Panc1 (cell line): ENCODE measurements at regions not wholly inside any gene's neighbourhood (a gene's known extent, or its start where the extent isn't known, plus 50 kb on each side); places are given as distances from the start of the nearest gene placed in this dataset.

Source experiments
- POLR2AphosphoS5 ChIP-seq: IDR thresholded peaks from 2 replicates; pipeline ENCODE4 v1.6.1; 2012; ENCODE audit warnings: mild to moderate bottlenecking, low read depth, low read length, moderate library complexity
- SIN3A ChIP-seq: IDR thresholded peaks from 2 replicates; pipeline ENCODE4 v1.6.1; 2012; ENCODE audit warnings: low read depth, mild to moderate bottlenecking, low read length, moderate library complexity, borderline replicate concordance; ENCODE audit not compliant: insufficient read depth
- TF ChIP-seq, protein P1 (sequence below), 2 experiments: IDR thresholded peaks; 2 replicates each; pipeline ENCODE4 v1.6.1; 2011 to 2012; ENCODE audit warnings: low read depth in 2 of 2, control low read depth in 1 of 2, low read length in 1 of 2, mild to moderate bottlenecking in 1 of 2, moderate library complexity in 1 of 2; ENCODE audit not compliant: insufficient read depth in 1 of 2
- TF ChIP-seq, protein P2 (sequence below): fragments of 450-650 bp; IDR thresholded peaks from 2 replicates; pipeline ENCODE4 v1.5.1; 2017; ENCODE audit warnings: mild to moderate bottlenecking

DNA sequence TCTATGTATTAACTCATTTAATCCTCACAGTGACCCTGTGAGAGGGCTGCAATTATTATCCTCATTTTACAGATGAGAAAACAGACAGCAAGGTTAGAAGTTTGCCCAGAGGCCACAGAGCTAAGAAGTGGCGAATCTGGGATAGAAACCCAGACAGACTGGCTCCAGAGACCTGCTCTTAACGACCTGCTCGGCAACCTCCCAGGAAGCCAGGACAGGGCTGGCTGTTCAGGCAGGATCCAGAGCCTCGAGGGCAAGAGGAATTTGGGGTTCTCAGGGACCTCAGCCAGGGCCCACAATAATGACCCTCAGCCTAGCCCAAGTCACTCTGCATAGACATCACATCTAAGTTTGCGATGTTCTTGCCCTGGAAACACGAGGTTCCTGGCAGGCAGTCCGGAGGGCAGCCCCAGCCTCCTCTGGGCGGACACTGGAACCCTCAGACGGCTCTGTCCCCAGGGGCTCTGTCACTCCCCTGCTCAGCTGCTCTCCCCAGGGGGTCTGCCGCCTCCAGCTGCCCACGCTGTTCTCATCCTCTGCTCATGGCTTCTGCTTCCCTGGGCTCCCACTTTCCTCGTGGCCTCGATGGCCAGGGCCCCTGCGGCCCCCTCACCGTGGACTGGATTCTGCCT lies 138.5 kb upstream of the ERCC6L2 start:
- TF ChIP-seq, protein P1, sequence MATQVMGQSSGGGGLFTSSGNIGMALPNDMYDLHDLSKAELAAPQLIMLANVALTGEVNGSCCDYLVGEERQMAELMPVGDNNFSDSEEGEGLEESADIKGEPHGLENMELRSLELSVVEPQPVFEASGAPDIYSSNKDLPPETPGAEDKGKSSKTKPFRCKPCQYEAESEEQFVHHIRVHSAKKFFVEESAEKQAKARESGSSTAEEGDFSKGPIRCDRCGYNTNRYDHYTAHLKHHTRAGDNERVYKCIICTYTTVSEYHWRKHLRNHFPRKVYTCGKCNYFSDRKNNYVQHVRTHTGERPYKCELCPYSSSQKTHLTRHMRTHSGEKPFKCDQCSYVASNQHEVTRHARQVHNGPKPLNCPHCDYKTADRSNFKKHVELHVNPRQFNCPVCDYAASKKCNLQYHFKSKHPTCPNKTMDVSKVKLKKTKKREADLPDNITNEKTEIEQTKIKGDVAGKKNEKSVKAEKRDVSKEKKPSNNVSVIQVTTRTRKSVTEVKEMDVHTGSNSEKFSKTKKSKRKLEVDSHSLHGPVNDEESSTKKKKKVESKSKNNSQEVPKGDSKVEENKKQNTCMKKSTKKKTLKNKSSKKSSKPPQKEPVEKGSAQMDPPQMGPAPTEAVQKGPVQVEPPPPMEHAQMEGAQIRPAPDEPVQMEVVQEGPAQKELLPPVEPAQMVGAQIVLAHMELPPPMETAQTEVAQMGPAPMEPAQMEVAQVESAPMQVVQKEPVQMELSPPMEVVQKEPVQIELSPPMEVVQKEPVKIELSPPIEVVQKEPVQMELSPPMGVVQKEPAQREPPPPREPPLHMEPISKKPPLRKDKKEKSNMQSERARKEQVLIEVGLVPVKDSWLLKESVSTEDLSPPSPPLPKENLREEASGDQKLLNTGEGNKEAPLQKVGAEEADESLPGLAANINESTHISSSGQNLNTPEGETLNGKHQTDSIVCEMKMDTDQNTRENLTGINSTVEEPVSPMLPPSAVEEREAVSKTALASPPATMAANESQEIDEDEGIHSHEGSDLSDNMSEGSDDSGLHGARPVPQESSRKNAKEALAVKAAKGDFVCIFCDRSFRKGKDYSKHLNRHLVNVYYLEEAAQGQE (IDR thresholded peaks at IDR 0.05; ENCODE audit: insufficient read depth in 1 of 2, low read depth in 2 of 2, low read length in 1 of 2), result no peak
- TF ChIP-seq SIN3A (no peak), POLR2AphosphoS5 (no peak)
- TF ChIP-seq, protein P2, sequence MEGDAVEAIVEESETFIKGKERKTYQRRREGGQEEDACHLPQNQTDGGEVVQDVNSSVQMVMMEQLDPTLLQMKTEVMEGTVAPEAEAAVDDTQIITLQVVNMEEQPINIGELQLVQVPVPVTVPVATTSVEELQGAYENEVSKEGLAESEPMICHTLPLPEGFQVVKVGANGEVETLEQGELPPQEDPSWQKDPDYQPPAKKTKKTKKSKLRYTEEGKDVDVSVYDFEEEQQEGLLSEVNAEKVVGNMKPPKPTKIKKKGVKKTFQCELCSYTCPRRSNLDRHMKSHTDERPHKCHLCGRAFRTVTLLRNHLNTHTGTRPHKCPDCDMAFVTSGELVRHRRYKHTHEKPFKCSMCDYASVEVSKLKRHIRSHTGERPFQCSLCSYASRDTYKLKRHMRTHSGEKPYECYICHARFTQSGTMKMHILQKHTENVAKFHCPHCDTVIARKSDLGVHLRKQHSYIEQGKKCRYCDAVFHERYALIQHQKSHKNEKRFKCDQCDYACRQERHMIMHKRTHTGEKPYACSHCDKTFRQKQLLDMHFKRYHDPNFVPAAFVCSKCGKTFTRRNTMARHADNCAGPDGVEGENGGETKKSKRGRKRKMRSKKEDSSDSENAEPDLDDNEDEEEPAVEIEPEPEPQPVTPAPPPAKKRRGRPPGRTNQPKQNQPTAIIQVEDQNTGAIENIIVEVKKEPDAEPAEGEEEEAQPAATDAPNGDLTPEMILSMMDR, result no peak
